Epidermal melanocyte (primary cell): ENCODE measurements at regions not wholly inside any gene's neighbourhood (a gene's known extent, or its start where the extent isn't known, plus 50 kb on each side); places are given as distances from the start of the nearest gene placed in this dataset.

Experiments
- DNase-seq: peaks from one replicate; pipeline ENCODE4 v3.0.0; 2011; ENCODE audit warnings: low spot score; ENCODE audit not compliant: insufficient read length

DNA sequence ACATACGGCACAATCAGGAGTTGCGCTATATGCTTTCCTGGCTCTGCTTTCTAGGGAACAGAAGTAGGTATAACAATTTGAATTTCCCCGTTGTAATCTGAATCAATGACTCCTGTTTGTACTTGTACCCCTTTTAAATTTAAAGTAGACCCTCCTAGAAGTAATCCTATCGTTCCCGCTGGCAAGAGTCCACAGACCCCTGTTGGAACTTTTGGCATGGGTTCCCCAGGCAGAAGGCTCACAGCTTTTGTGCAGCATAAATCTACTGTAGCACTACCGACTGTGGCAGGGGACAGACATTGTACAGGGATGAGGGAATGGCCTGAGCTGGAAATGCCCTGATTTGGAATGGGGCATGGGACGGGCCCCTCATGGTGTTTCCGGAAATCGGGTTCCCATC lies 705.2 kb downstream of the LRFN5 start:
- DNase-seq = no peak

DNA sequence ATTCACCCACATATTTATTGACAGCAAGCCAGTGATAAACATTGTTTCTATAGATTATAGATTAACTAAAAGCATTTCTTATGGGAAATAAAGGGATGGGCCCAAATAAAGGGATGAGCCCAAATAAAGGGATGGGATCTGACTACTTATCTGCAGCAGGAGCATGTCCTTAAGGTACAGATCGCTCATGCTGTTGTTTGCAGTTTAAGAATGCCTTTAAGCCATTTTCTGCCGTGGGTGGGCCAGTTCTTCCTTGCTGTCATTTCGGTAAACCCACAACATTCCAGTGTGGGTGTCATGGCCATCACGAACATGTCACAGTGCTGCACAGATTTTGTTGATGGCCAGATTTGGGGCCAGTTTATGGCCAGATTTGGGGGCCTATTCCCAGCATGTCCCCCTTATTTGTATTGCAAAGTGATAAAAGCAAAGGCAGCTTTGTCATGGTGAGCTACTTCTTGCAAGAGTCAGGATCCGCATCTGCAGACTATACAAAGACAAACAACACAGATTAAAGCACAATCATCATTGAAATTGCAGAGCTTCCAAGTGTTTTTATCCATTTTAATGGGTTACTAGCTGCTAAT lies 700.7 kb downstream of the LRFN5 start:
- DNase-seq = no peak

- DNase-seq = no peak
Observed at GRCh38 chr14:42299692-42300091, 693.0 kb downstream of the LRFN5 start.

DNA sequence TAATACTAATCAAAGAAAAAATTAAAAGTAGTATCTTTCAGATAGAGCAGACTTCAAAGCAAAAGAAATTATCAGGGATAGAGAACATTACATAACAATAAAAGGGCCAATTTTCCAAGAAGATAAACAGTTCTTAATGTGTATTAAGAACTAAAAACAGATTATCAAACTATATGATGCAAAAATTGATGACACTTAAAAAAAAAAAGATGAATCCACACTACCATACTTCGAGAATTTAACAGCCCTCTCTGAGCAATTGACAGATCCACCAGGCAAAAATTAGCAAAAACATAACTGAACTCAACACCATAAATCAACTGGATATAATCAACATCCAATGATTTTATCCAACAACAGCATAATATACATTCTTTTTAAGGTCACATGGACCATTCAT lies 686.5 kb downstream of the LRFN5 start:
- DNase-seq = no peak

DNA sequence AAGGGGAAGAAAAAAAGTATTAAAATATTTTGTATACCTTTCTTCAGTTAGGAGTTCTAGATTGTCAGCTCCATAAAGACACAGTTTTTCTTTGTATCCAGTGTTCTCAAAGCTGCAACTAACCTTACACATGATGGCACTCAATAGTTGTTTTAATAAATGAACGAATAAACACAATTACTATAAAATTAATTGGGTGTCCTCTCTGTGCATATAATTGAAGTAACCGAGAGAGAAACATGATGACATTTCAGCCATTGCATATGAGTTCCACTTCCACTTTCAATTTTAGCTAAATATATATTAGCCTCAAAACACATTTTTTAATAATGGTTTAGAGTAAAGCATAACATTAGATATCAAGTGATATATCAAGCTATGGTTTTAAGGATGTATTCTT lies 671.2 kb downstream of the LRFN5 start:
- no peak for DNase-seq

- peak; percentile 12 for DNase-seq
Observed at GRCh38 chr14:42269234-42269633, 662.6 kb downstream of the LRFN5 start.

- no peak for DNase-seq
Observed at GRCh38 chr14:42248131-42248530, 641.5 kb downstream of the LRFN5 start.

GRCh38 chr14:42241101-42241500 lies 634.4 kb downstream of the LRFN5 start:
- no peak for DNase-seq

DNA sequence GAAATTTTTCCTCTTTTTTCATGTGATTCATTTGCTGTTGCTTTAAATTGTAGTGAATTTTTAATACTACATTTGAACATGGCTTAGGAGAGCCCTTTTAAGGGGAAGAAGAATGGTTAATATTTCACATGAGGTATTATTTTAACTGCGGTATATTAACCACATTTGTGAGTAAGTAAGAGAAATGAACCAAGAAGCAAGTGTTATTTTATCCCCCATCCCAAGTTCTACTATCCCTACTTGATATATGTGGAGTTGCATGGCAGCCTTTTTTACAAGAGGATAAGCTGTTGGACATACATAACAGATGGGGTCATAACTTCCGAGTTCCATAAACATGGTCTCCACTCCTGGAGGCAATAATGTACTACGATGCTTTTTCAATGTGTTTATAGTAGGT lies 623.3 kb downstream of the LRFN5 start:
- DNase-seq = no peak

GRCh38 chr14:42229294-42229693 lies 622.6 kb downstream of the LRFN5 start:
- DNase-seq = no peak

- DNase-seq = no peak
Observed at GRCh38 chr14:42228611-42229010, 621.9 kb downstream of the LRFN5 start.

DNA sequence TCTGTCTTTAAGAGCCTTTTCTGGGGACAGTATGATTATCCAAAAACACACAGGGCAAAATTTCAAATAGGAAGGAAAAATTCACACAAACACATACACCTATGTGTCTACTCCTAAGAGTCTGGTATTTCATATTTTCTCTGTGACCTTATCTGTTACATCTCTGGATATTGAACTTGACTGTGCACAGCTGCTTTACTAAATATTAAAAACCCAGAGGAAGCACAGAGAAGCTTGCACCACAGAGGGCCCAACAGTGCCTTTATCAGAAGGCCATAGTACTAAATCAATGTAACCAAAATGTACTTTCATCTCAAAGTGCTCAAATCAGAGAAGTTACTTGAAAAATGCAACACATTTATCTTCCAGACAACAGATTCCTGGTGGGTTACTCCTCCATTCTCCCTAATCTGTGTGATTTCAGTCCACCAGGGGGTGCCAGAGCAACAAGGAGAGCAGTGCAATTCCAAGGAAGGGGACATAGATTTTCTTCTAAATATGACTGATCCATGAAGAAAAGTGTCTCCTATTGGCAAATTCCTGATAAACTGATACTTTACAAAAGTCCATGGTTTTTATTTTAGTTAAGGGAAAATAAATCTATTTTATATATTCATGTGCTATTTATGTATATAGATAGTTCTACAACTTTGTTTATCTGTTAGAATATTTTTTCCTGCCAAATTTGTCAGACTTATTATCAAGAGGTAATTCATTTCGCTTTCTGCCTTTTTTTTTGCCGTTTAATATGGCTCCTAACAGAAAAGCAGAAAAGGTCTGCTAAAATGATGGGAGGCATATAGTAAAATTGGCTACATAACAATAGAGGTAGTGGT lies 617.6 kb downstream of the LRFN5 start:
- DNase-seq = peak; percentile 62

DNA sequence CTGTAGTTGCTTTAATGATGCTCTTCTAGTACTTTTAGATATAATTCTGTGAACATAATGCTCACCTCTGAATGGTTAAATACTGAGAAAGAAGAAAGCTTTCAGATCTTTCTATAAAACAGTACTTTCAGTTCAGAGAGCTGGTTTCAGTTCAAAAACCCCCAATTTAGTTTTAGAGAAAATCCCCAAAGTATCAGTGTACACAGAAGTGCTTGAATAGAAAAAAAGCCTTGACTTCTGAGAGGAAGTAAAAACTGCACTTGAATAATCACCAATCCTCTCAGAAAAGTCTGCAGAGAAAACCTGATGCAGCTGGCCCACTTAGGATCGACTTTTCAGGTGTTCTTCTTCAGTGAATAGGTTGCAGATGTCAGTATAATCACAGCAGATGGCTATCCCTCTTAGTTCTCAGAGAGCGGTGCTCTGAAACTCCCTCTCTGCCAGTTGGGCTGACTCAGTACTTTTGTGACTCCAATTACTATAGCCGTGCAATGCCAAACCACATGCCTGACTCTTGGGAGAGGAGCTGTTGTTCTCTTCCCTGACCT lies 616.3 kb downstream of the LRFN5 start:
- no peak for DNase-seq

DNA sequence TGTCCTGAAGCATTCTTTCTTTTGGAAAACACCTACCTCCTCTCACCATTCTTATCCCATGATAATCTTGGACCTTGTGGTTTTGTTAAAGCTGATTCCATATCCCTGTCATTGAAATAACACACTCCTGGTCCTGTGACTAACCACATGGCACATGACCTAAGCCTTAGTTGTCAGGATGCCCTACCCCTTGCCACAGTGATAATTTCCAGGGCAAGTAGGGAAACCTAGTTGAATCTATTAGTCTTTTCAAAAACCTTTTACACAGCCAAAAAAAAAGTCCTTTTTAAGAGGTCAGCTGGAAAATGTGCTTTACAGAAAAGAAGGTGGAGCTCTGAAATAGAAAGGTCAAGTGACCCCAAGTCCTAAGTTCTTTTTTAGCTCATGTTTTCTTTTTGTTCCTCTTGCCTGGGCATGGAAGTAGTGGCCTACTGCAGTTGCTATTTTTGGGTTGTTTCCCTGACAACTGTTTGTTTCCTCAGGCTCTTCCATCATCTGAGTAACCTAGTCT lies 608.4 kb downstream of the LRFN5 start:
- DNase-seq = peak; percentile 16

DNA sequence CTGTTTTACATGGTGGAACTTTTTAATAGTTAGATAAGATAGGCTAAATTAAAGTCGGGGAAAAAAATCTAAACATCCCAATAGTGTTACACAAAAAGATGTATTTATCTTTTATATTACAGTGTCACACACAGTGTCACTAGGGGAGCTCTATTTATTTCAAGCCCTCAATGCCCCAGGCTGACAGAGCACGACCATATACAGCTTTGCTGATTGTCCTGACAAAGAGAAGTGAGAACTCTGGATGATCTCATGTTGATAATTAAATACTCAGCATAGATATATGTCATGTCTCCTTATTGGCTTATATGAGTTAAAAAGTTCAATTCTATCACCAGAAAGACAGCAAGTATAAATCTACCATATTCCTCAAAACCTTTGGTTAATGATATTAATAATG lies 594.3 kb downstream of the LRFN5 start:
- no peak for DNase-seq

DNA sequence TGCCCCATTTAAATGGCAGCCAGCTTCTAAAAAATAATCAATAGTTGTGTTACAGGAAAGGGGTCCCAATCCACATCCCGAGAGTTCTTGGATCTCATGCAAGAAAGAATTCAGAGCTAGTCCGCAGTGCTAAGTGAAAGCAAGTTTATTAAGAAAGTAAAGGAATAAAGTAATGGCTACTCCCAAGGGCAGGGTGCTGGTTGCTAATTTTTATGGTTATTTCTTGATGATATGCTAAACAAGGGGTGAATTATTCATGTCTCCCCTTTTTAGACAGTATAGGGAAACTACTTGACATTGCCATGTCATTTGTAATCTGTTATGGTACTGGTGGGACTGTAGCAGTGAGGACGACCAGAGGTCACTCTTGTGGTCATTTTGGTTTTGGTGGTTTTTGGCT lies 591.3 kb downstream of the LRFN5 start:
- no peak for DNase-seq

DNA sequence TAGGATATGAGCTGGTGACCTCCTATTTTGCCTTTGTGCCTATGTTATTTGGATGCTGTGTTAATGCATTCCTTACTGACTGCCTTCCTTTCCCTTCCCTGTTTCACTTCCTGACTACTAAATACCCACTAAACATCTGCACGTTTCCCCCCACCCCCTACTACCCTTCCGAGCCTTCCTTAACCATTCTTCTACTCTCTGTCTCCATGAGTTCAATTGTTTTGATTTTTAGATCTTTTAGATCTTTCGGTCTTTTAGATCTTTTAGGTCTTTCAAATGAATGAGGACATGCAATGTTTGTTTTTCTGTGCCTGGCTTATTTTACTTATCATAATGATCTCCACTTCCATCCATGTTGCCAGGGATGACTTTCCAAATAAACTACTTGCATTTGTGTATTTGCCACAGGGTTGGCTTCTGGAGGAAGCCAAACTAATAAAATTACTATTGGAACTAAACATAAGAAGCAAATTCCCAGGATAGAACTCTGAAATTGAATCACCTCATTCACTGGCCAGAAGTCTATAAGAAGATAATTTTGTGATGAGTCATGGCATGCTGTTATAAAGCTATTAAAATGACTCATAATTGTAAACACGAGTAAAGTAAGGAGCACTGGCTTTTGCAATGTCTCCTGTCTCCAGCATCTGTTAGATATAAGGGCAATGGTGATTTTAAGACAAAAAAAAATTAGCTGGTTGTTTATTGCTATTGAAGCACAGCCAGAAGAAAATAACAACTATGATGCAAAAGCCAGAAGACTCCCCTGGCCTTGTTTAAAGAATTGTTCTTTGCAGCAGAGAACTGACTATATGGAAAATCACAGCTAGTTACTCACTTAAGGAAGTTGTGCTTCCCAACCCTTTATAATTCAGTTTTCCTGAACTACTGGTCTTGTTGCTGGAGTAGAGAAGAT lies 586.3 kb downstream of the LRFN5 start:
- DNase-seq = peak; percentile 42

GRCh38 chr14:42190744-42191143 lies 584.1 kb downstream of the LRFN5 start:
- DNase-seq = no peak

DNA sequence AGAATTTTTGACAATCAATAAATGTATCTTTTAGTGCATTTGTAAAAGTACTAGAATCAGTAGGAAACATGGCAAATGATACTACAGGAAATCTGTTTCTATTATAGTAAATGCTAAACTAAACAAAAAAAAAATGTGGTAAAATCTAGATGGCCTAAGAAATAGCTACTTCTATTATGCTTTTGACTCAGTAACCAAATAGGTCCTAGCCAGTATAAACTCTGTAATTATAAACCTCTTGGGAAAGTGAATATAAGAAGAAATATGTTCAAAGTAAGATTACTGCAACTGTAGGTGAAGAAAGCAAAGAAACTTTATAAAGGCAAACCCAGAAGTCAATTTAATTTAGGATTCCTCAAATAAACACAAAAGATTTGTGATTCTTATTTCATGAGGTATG lies 581.2 kb downstream of the LRFN5 start:
- no peak for DNase-seq

DNA sequence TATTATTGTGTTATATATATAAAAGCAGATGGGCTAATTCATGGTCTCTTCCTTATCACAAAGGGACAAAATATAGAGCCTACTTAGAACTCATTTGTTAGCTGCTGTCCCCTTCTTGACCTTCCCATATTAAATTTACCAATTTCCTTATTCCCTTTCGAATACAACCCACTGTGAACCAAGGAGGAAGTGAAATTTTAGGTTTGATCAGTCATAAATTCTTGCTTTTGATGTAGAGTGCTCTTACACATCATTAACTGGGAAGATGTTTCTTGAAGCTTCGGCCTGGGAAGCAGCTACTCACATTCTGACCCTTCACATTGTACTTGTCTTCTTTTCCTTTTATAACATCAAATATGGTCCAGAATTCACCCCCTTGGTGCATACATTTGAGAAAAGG lies 579.0 kb downstream of the LRFN5 start:
- no peak for DNase-seq

DNA sequence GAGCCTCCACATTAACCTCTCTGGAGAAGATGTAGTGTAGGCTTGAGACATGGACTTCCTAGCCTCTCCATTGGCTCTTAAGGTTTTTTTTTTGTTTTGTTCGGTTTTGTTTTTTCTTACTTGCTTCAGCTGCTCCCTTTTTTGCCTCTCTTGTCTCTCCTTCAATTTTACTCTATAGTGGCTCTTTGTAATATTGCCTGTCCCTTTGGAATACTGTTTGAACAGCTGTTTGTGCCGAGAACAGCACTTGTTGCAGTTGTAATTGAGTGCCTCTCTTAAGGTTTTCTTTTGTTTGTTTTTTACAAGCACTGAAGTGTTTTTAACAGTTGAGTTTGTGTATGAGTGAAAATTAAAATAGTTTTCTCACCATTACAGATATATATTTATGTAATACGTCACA lies 567.7 kb downstream of the LRFN5 start:
- no peak for DNase-seq

DNA sequence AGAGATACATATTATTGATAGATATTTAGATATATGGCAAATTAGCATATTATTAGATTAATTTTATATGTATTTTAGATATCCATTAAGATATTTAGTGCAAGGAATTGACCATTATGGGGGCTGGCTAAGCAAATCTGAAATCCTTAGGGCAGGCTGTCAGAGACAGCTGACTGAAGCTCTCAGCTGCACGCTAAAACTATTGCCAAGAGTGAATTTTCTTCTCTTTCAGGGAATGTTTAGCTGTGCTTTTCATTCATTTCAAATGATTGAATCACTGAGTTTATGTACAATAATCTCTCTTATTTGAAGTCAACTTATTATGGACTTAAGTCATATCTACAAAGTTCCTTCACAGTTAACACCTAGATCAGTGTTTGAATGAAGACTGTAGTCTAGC lies 566.5 kb downstream of the LRFN5 start:
- no peak for DNase-seq
